Activated T-cell treated with anti-CD3 and anti-CD28 coated beads, Interleukin-2, amount 50 U/mL, for 72 hours (primary cell): ENCODE measurements at regions not wholly inside any gene's neighbourhood (a gene's known extent, or its start where the extent isn't known, plus 50 kb on each side); places are given as distances from the start of the nearest gene placed in this dataset.
"Not testable (repeated sequence)": the region's sequence is repeated elsewhere in the genome, so short reads cannot be mapped to it uniquely, and the experiment has no call there.

Experiments used
- ATAC-seq, 2 donors: fragments of 150-1000 bp; cut with Tn5 transposase; replicated peaks in 1 of 2; 2 replicates each; pipeline ENCODE4 v1.10.0; 2021; ENCODE audit warnings: moderate library complexity in 2 of 2, mild to moderate bottlenecking in 1 of 2
- DNase-seq, 2 donors: peaks; one replicate each; pipeline ENCODE4 v3.0.0; 2021 to 2022; ENCODE audit warnings: mixed read lengths in 1 of 2
- H3K27ac Mint-ChIP-seq: one replicate; pipeline ENCODE4 v1.8.0; 2022; ENCODE audit warnings: mild to moderate bottlenecking, moderate library complexity, mixed read lengths
- H3K27me3 Mint-ChIP-seq: one replicate; pipeline ENCODE4 v1.8.0; 2022; ENCODE audit warnings: low read depth, mixed read lengths
- H3K36me3 Mint-ChIP-seq, 2 donors: one replicate each; pipeline ENCODE4 v1.8.0; 2022; ENCODE audit warnings: mixed read lengths in 2 of 2, mild to moderate bottlenecking in 1 of 2; ENCODE audit not compliant: insufficient read depth in 2 of 2
- H3K4me1 Mint-ChIP-seq: one replicate; pipeline ENCODE4 v1.8.0; 2022; ENCODE audit warnings: low read depth, mixed read lengths
- H3K4me3 Mint-ChIP-seq, 2 donors: one replicate each; pipeline ENCODE4 v1.8.0; 2022; ENCODE audit warnings: mild to moderate bottlenecking in 2 of 2, mixed read lengths in 2 of 2, moderate library complexity in 2 of 2
- H3K9me3 Mint-ChIP-seq, 2 donors: one replicate each; pipeline ENCODE4 v1.8.0; 2022; ENCODE audit warnings: mixed read lengths in 2 of 2

DNA sequence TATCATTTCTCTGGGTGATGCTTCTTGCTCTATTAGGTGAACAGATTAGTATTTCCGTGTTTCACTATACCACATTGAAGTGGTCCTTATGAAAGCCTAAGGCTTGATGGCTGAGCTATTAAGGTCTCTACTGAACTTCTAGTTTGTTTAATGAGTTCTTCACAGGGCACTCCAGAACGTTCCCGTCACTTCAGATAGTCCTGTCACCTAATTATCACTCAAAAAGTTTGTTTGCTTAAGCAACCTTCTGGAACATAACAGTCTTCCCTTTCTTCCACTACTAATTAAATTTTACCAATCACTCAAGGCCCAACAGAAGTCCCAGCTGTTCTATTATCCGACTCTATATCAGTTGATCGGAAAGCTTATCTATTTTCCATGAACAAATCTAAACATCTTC is 104.6 kb upstream of the ZC3H11B start:
- Mint-ChIP-seq H3K27ac (no peak overlapping the region), H3K36me3 (no peaks in the 10 kb centered on the region), H3K27me3 (no peaks in the 10 kb centered on the region), H3K4me1 (no peaks in the 10 kb centered on the region), H3K4me3 (no peak overlapping the region), H3K9me3 (peaks cover 1 to 3% of the 10 kb centered on the region in 2 donors)
- no peak for DNase-seq
- ATAC-seq: no peak

GRCh38 chr1:219716611-219717114 is 103.8 kb upstream of the ZC3H11B start:
- no peak for ATAC-seq
- Mint-ChIP-seq H3K27ac (no peak overlapping the region), H3K4me1 (no peaks in the 10 kb centered on the region)

GRCh38 chr1:219713981-219714381 is 101.1 kb upstream of the ZC3H11B start:
- ATAC-seq (no peak), DNase-seq (no peak)
- H3K4me1 Mint-ChIP-seq: no peaks in the 10 kb centered on the region
- H3K36me3 Mint-ChIP-seq: no peaks in the 10 kb centered on the region
- H3K27ac Mint-ChIP-seq: no peak overlapping the region
- peaks cover 0 to 4% of the 10 kb centered on the region in 2 donors for H3K9me3 Mint-ChIP-seq
- H3K4me3 Mint-ChIP-seq: no peak overlapping the region
- no peaks in the 10 kb centered on the region for H3K27me3 Mint-ChIP-seq

More at GRCh38 chr1:219716611-219717114, 103.8 kb upstream of the ZC3H11B start:
- DNase-seq: no peak
- no peak overlapping the region for H3K4me3 Mint-ChIP-seq
- peaks cover 0 to 1% of the 10 kb centered on the region in 2 donors for H3K9me3 Mint-ChIP-seq
- H3K36me3 Mint-ChIP-seq: no peaks in the 10 kb centered on the region
- H3K27me3 Mint-ChIP-seq: no peaks in the 10 kb centered on the region

DNA sequence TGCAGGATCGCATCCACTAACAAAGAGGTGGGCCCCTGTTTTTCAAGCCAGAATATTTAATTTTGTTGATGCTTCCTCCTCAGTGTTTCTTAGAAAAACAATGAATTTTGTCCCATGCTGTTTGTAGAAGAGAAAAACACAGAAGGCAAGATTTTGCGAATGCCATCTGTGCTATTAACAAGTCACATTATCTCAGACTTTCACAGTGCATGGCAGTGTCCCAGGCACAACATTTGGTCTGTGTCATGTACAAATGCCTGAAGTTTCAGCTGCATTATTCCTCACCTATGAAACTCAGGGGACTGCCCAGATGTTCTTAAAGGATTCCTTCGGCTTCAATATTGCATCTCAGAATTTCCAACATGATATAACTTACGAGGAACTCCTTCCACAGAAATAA is 99.6 kb upstream of the ZC3H11B start:
- H3K9me3 Mint-ChIP-seq: peaks cover 0 to 2% of the 10 kb centered on the region in 2 donors
- H3K36me3 Mint-ChIP-seq: no peaks in the 10 kb centered on the region
- ATAC-seq: no peak
- H3K27me3 Mint-ChIP-seq: no peaks in the 10 kb centered on the region
- no peaks in the 10 kb centered on the region for H3K4me1 Mint-ChIP-seq
- no peak overlapping the region for H3K27ac Mint-ChIP-seq
- DNase-seq: no peak
- no peak overlapping the region for H3K4me3 Mint-ChIP-seq

DNA sequence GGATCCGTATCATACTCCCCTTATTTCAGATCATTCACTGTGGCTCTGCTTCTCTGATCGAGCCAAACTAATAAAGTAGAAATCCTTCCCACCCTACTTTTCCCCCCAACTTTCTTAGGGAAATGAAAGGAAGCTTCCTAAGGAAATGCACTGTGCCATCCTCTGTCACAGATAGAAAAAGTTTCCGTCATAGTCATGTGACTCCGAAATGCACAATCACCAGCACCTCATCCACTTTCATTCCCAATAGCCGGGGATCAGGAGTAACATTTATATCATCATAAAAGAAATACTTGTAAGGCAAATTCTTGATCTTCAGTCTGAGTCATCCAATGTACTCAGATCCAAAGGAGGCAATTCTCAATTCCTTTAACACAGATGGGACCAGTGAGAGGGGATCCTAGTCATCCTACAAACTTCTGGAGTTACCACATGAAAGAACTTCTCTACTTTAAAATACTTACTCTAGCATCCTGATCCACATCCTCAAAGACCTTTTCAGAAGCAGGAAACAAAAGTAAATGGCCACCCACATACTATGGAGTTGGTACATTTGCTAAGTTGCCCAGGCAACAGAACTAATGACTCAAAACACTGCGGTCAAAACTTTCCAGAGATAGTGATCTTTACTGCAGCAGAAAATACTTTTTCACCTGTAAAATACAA is 97.8 kb upstream of the ZC3H11B start:
- no peaks in the 10 kb centered on the region for H3K27me3 Mint-ChIP-seq
- H3K36me3 Mint-ChIP-seq: no peaks in the 10 kb centered on the region
- H3K9me3 Mint-ChIP-seq: peaks cover 2% of the 10 kb centered on the region in 2 donors
- DNase-seq: no peak
- no peak overlapping the region for H3K27ac Mint-ChIP-seq
- peak; percentile 19 to 25 for ATAC-seq
- H3K4me3 Mint-ChIP-seq: no peak overlapping the region
- no peaks in the 10 kb centered on the region for H3K4me1 Mint-ChIP-seq

GRCh38 chr1:219708919-219709543 is 96.1 kb upstream of the ZC3H11B start:
- H3K4me1 Mint-ChIP-seq: no peaks in the 10 kb centered on the region
- H3K4me3 Mint-ChIP-seq: no peak overlapping the region
- ATAC-seq (no peak), DNase-seq (no peak)
- no peak overlapping the region for H3K27ac Mint-ChIP-seq
- no peaks in the 10 kb centered on the region for H3K36me3 Mint-ChIP-seq
- no peaks in the 10 kb centered on the region for H3K27me3 Mint-ChIP-seq
- peaks cover 2% of the 10 kb centered on the region in 2 donors for H3K9me3 Mint-ChIP-seq

GRCh38 chr1:219707885-219708284 is 95.0 kb upstream of the ZC3H11B start:
- not testable (repeated sequence) for H3K27ac Mint-ChIP-seq, H3K4me3 Mint-ChIP-seq, DNase-seq, H3K27me3 Mint-ChIP-seq, H3K36me3 Mint-ChIP-seq, ATAC-seq, H3K9me3 Mint-ChIP-seq, H3K4me1 Mint-ChIP-seq

- H3K4me3 Mint-ChIP-seq, ATAC-seq, H3K36me3 Mint-ChIP-seq, H3K27ac Mint-ChIP-seq, H3K4me1 Mint-ChIP-seq, DNase-seq, H3K9me3 Mint-ChIP-seq, H3K27me3 Mint-ChIP-seq: not testable (repeated sequence)
Measured at GRCh38 chr1:219704331-219704730, 91.4 kb upstream of the ZC3H11B start.

DNA sequence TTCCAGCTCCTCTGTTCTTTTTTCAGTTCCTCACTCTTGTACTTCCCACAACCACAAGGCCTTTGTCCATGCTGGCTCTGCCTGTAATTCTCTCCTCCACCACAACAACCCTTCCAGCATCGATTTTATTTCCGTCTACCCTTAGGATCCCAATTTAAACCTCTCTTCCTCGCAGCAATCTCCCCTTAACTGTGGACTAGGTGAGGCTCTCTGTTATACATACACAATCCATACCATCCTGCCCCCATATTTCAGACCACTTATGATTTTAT is 90.4 kb upstream of the ZC3H11B start:
- DNase-seq: no peak
- Mint-ChIP-seq H3K27ac (no peak overlapping the region), H3K9me3 (peaks cover 3 to 4% of the 10 kb centered on the region in 2 donors), H3K4me3 (no peak overlapping the region), H3K36me3 (no peaks in the 10 kb centered on the region), H3K4me1 (no peaks in the 10 kb centered on the region), H3K27me3 (no peaks in the 10 kb centered on the region)
- ATAC-seq: no peak

GRCh38 chr1:219701476-219701875 is 88.6 kb upstream of the ZC3H11B start:
- no peaks in the 10 kb centered on the region for H3K27me3 Mint-ChIP-seq
- no peak for DNase-seq
- H3K27ac Mint-ChIP-seq: no peak overlapping the region
- H3K9me3 Mint-ChIP-seq: peaks cover 3 to 7% of the 10 kb centered on the region in 2 donors
- no peaks in the 10 kb centered on the region for H3K4me1 Mint-ChIP-seq
- H3K4me3 Mint-ChIP-seq: no peak overlapping the region
- ATAC-seq: no peak
- no peaks in the 10 kb centered on the region for H3K36me3 Mint-ChIP-seq

- Mint-ChIP-seq H3K27ac (no peak overlapping the region), H3K4me1 (no peaks in the 10 kb centered on the region), H3K36me3 (no peaks in the 10 kb centered on the region), H3K9me3 (peaks cover 3 to 5% of the 10 kb centered on the region in 2 donors), H3K4me3 (no peak overlapping the region), H3K27me3 (no peaks in the 10 kb centered on the region)
- no peak for ATAC-seq
- no peak for DNase-seq
Measured at GRCh38 chr1:219699870-219700269, 87.0 kb upstream of the ZC3H11B start.

DNA sequence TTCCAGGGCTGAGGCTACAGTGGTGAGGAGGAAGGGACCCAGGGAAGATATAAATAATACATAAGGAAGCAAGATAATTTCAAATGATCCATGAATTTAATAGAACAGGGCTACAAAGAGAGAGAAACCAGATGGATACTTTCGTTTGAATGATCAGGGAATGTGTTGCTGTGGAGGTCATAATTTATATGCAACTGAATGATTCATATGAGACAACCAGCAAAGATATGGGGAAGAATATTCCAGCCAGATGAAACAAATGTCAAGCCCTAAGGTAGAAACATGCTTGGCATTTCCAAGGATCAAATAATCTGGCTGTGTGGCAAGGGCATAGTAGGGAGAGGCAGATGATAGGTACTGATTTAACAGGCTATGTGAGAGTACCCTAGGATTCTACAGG is 84.8 kb upstream of the ZC3H11B start:
- H3K36me3 Mint-ChIP-seq: no peaks in the 10 kb centered on the region
- H3K4me3 Mint-ChIP-seq: no peak overlapping the region
- H3K9me3 Mint-ChIP-seq: peaks cover 3 to 5% of the 10 kb centered on the region in 2 donors
- H3K27me3 Mint-ChIP-seq: no peaks in the 10 kb centered on the region
- H3K4me1 Mint-ChIP-seq: no peaks in the 10 kb centered on the region
- DNase-seq (no peak), ATAC-seq (no peak)
- H3K27ac Mint-ChIP-seq: no peak overlapping the region

- Mint-ChIP-seq H3K4me1 (no peaks in the 10 kb centered on the region), H3K27ac (no peak overlapping the region)
Measured at GRCh38 chr1:219692981-219693380, 80.1 kb upstream of the ZC3H11B start.

DNA sequence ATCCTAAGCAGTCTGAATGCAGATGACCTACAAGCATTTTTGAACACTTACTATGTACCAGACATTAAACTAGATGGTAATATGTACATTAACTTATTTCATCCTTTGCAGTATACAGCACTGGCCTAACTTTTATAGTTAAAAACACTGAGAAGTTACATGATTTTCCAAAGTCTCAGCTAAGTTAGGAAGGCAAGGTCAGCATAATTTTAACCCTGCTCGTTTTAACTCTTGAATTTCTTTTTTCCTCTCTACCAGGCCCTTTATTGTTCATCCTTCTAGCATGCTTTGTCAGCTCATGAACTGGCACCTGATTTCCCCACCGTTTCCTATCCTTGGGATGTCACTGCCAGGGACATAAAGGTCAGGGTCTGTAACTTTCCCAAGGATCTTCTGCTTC is 76.9 kb upstream of the ZC3H11B start:
- Mint-ChIP-seq H3K4me1 (no peaks in the 10 kb centered on the region), H3K9me3 (peaks cover 0 to 2% of the 10 kb centered on the region in 2 donors), H3K4me3 (no peak overlapping the region), H3K36me3 (no peaks in the 10 kb centered on the region), H3K27ac (no peak overlapping the region), H3K27me3 (no peaks in the 10 kb centered on the region)
- ATAC-seq: no peak
- no peak for DNase-seq

More at GRCh38 chr1:219692981-219693380, 80.1 kb upstream of the ZC3H11B start:
- Mint-ChIP-seq H3K9me3 (peaks cover 2 to 4% of the 10 kb centered on the region in 2 donors), H3K4me3 (no peak overlapping the region), H3K27me3 (no peaks in the 10 kb centered on the region), H3K36me3 (no peaks in the 10 kb centered on the region)
- DNase-seq: no peak
- no peak for ATAC-seq
